GM12878 (cell line): ENCODE measurements at regions not wholly inside any gene's neighbourhood (a gene's known extent, or its start where the extent isn't known, plus 50 kb on each side); places are given as distances from the start of the nearest gene placed in this dataset.

Experiments
- ATAC-seq: fragments of 200-7000 bp; cut with Tn5 transposase; 3 replicates; pipeline ENCODE4 v1.9.1; 2020; ENCODE audit warnings: mild to moderate bottlenecking, moderate library complexity
- BruUV-seq: library from RNA; stranded (reverse); fragments of 400-500 nt; replicated peaks from 2 replicates; lab custom pipeline; 2021; lab: Mats Ljungman, UMichigan
- CTCF ChIA-PET: fragments of 300-600 bp; sonication (Branson Sonifier 250); formaldehyde crosslinking; extraction: SDS; loops from one replicate; lab custom pipeline; 2021; ENCODE audit warnings: inconsistent platforms; lab: Yijun Ruan, JAX
- POLR2A ChIA-PET: fragments of 350-600 bp; formaldehyde crosslinking; extraction: SDS; loops from one replicate; lab custom pipeline; 2021; ENCODE audit warnings: inconsistent platforms; lab: Charles Lee
- RAD21 ChIA-PET: fragments of 300-600 bp; sonication (Branson Sonifier 250); formaldehyde crosslinking; loops from one replicate; lab custom pipeline; 2023; ENCODE audit warnings: antibody characterized with exemption; ENCODE audit not compliant: unreplicated experiment; lab: Charles Lee
- SMC1A ChIA-PET: fragments of 300-600 bp; sonication (Branson Sonifier 250); formaldehyde crosslinking; loops from one replicate; lab custom pipeline; 2023; ENCODE audit not compliant: unreplicated experiment, uncharacterized antibody; lab: Charles Lee
- DNase-seq: peaks from one replicate; pipeline ENCODE4 v3.0.0-alpha.2; 2011; ENCODE audit warnings: low read depth, low spot score
- FAIRE-seq: peaks from 3 replicates; lab custom pipeline; 2011; peaks lifted over from hg19 to GRCh38; lab: Jason Lieb, UNC
- H2AFZ ChIP-seq: 2 replicates; pipeline ENCODE4 v1.6.0; 2011; ENCODE audit warnings: low read depth, low read length, control low read depth; ENCODE audit not compliant: control insufficient read depth
- H3K27ac ChIP-seq: 2 replicates; pipeline ENCODE4 v1.5.1; 2011; ENCODE audit warnings: control low read depth; ENCODE audit not compliant: control insufficient read depth, insufficient read depth
- H3K27me3 ChIP-seq, 2 experiments: replicated peaks in 1 of 2; 2 replicates each; pipeline versions ENCODE4 v1.6.0 to v1.6.1; 2011; ENCODE audit warnings: low read length in 1 of 2; ENCODE audit not compliant: control insufficient read depth in 2 of 2, insufficient read depth in 2 of 2
- H3K36me3 ChIP-seq, 2 experiments: 2 replicates each; pipeline ENCODE4 v1.5.1; 2011; ENCODE audit warnings: low read length in 1 of 2; ENCODE audit not compliant: control insufficient read depth in 2 of 2, insufficient read depth in 2 of 2
- H3K4me1 ChIP-seq: 2 replicates; pipeline ENCODE4 v1.6.1; 2011; ENCODE audit warnings: mild to moderate bottlenecking, low read length, moderate library complexity, mixed read lengths; ENCODE audit not compliant: control insufficient read depth, insufficient read depth
- H3K4me2 ChIP-seq: 2 replicates; pipeline ENCODE4 v1.6.0; 2011; ENCODE audit warnings: control low read depth; ENCODE audit not compliant: control insufficient read depth, insufficient read depth
- H3K4me3 ChIP-seq: fragments of 200-600 bp; sonication (generic); 2 replicates; pipeline ENCODE4 v1.5.1; 2016
- H3K79me2 ChIP-seq: 2 replicates; pipeline ENCODE4 v1.6.0; 2011; ENCODE audit warnings: low read length; ENCODE audit not compliant: control insufficient read depth, insufficient read depth
- H3K9ac ChIP-seq: 2 replicates; pipeline ENCODE4 v1.8.0; 2011; ENCODE audit warnings: low read length, control low read depth, mixed read lengths; ENCODE audit not compliant: control insufficient read depth, insufficient read depth
- H3K9me3 ChIP-seq: replicated peaks from 3 replicates; pipeline ENCODE4 v1.5.1; 2011; ENCODE audit warnings: mild to moderate bottlenecking, low read length; ENCODE audit not compliant: control insufficient read depth, insufficient read depth
- H4K20me1 ChIP-seq: 2 replicates; pipeline ENCODE4 v1.6.0; 2011; ENCODE audit not compliant: control insufficient read depth, insufficient read depth
- CREM ChIP-seq: IDR thresholded peaks from 2 replicates; pipeline ENCODE4 v1.6.1; 2014; ENCODE audit warnings: antibody characterized with exemption, low read depth
- FOXK2 ChIP-seq: fragments of 450-650 bp; IDR thresholded peaks from 2 replicates; pipeline ENCODE4 v1.6.1; 2017; ENCODE audit warnings: mild to moderate bottlenecking, moderate library complexity
- HDAC6 ChIP-seq: fragments of 200-600 bp; sonication (generic); IDR thresholded peaks from one replicate; pipeline ENCODE4 v1.8.0; 2017; ENCODE audit warnings: antibody characterized with exemption; ENCODE audit not compliant: unreplicated experiment
- IKZF2 ChIP-seq, 2 experiments: fragments of 450-650 bp; IDR thresholded peaks; 2 replicates each; pipeline ENCODE4 v1.6.1; 2017; ENCODE audit warnings: mild to moderate bottlenecking in 2 of 2, moderate library complexity in 2 of 2
- IRF4 ChIP-seq: IDR thresholded peaks from 2 replicates; pipeline ENCODE4 v1.6.1; 2011; ENCODE audit warnings: low read depth, low read length
- KAT2A ChIP-seq: conservative IDR thresholded peaks from 2 replicates; pipeline ENCODE4 v1.6.1; 2011; ENCODE audit warnings: low read depth, low read length; ENCODE audit not compliant: control insufficient read depth
- RB1 ChIP-seq: fragments of 450-650 bp; formaldehyde crosslinking; IDR thresholded peaks from 2 replicates; pipeline ENCODE4 v1.6.1; 2017; ENCODE audit warnings: mild to moderate bottlenecking, borderline replicate concordance
- RUNX3 ChIP-seq: IDR thresholded peaks from 2 replicates; pipeline ENCODE4 v1.6.1; 2012; ENCODE audit warnings: low read length, inconsistent platforms
- SIN3A ChIP-seq: IDR thresholded peaks from 2 replicates; pipeline ENCODE4 v1.6.1; 2012; ENCODE audit warnings: low read depth, low read length, improper control_type of control experiment
- TCF7 ChIP-seq: IDR thresholded peaks from 2 replicates; pipeline ENCODE4 v1.6.1; 2014; ENCODE audit warnings: antibody characterized with exemption, borderline replicate concordance
- YY1 ChIP-seq: IDR thresholded peaks from 2 replicates; pipeline ENCODE4 v1.6.1; 2011; ENCODE audit warnings: low read depth, mild to moderate bottlenecking, low read length
- ZNF217 ChIP-seq: fragments of 450-650 bp; IDR thresholded peaks from 2 replicates; pipeline ENCODE4 v1.6.1; 2017; ENCODE audit warnings: antibody characterized with exemption, mild to moderate bottlenecking
- WGBS: methylation state at CpG from one replicate; pipeline ENCODE4 v1.1.6; 2016; ENCODE audit warnings: low lambda C conversion rate; ENCODE audit not compliant: insufficient replicate concordance, insufficient coverage; ENCODE audit errors: missing lambda C conversion rate; 5-methylcytosine and 5-hydroxymethylcytosine counted together
- in situ Hi-C: fragments of 300-500 bp; cut with MboI; formaldehyde crosslinking; loops from 9 replicates; pipeline ENCODE4 v1.14.3; 2018; ENCODE audit warnings: mixed read lengths
- intact Hi-C: fragments of 100-400 bp; cut with micrococcal nuclease; formaldehyde crosslinking; loops from one replicate; pipeline ENCODE4 v1.14.2; 2022; ENCODE audit not compliant: unreplicated experiment
- TF ChIP-seq, protein P1 (sequence below): IDR thresholded peaks from 2 replicates; pipeline ENCODE4 v1.6.1; 2012; ENCODE audit warnings: mild to moderate bottlenecking, low read depth, low read length
- TF ChIP-seq, protein P2 (sequence below): fragments of 150-350 bp; IDR thresholded peaks from 2 replicates; pipeline ENCODE4 v1.6.1; 2016; ENCODE audit warnings: low read depth, low read length

DNA sequence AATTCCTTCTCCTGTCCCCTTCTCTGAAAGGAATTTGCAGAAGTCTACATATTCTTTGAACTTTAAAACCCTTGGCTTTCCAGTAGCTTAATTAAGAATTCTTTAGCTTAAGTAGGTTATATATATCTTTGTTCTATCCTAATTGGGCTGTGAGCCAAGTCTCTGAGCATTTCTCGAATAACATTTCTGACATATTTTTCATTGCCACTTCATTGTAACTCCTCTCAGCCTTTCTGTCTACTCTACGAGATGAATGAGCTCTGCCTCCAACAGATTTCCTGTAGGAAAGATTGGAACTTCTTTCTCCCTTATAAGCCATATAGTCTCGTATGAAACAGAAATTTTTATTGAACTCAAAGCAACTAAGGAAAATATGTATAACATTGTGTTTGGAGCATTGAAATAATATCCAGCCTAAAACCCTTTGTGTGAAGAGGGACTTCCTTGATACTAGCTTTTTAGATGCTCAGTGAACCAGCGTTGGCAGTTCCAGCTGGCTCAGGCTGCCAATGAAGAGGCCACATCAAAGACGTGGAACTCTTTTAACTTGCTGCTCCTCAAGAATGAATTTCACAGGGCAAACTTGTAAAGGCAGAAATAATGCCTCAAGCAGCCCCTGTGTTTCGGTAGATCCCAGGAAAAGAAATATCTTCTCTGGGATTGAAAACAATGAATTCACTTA is 87.7 kb upstream of the NOX3 start:
- H3K79me2 ChIP-seq: no peaks in the 10 kb centered on the region
- in situ Hi-C loops (no loop called here), intact Hi-C loops (no loop called here)
- ATAC-seq (no peak), DNase-seq (no peak), FAIRE-seq (no peak)
- SMC1A ChIA-PET: interaction anchor here (1.1 to 2.3 kb wide), 3 partner anchors 12 to 215 kb away, joined by 3 to 8 read pairs (median 4); no protein-coding TSS in a partner anchor
- RAD21 ChIA-PET: no interaction called here
- H3K4me3 ChIP-seq: no peak overlapping the region
- no peaks in the 10 kb centered on the region for H3K9me3 ChIP-seq
- no peak overlapping the region for H3K9ac ChIP-seq
- BruUV-seq: no TSS peak
- no peak overlapping the region for H3K4me2 ChIP-seq
- no peaks in the 10 kb centered on the region for H4K20me1 ChIP-seq
- TF ChIP-seq, protein P1, sequence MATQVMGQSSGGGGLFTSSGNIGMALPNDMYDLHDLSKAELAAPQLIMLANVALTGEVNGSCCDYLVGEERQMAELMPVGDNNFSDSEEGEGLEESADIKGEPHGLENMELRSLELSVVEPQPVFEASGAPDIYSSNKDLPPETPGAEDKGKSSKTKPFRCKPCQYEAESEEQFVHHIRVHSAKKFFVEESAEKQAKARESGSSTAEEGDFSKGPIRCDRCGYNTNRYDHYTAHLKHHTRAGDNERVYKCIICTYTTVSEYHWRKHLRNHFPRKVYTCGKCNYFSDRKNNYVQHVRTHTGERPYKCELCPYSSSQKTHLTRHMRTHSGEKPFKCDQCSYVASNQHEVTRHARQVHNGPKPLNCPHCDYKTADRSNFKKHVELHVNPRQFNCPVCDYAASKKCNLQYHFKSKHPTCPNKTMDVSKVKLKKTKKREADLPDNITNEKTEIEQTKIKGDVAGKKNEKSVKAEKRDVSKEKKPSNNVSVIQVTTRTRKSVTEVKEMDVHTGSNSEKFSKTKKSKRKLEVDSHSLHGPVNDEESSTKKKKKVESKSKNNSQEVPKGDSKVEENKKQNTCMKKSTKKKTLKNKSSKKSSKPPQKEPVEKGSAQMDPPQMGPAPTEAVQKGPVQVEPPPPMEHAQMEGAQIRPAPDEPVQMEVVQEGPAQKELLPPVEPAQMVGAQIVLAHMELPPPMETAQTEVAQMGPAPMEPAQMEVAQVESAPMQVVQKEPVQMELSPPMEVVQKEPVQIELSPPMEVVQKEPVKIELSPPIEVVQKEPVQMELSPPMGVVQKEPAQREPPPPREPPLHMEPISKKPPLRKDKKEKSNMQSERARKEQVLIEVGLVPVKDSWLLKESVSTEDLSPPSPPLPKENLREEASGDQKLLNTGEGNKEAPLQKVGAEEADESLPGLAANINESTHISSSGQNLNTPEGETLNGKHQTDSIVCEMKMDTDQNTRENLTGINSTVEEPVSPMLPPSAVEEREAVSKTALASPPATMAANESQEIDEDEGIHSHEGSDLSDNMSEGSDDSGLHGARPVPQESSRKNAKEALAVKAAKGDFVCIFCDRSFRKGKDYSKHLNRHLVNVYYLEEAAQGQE: no peak
- no peak for TF ChIP-seq YY1
- no peak for TF ChIP-seq KAT2A
- no peak for TF ChIP-seq RB1
- TF ChIP-seq SIN3A: no peak
- TF ChIP-seq IRF4: no peak
- no peak for TF ChIP-seq FOXK2
- no peak for TF ChIP-seq HDAC6
- TF ChIP-seq ZNF217: no peak
- TF ChIP-seq CREM: no peak
- no peak for TF ChIP-seq IKZF2 (IDR thresholded peaks at IDR 0.05)
- TF ChIP-seq, protein P2, sequence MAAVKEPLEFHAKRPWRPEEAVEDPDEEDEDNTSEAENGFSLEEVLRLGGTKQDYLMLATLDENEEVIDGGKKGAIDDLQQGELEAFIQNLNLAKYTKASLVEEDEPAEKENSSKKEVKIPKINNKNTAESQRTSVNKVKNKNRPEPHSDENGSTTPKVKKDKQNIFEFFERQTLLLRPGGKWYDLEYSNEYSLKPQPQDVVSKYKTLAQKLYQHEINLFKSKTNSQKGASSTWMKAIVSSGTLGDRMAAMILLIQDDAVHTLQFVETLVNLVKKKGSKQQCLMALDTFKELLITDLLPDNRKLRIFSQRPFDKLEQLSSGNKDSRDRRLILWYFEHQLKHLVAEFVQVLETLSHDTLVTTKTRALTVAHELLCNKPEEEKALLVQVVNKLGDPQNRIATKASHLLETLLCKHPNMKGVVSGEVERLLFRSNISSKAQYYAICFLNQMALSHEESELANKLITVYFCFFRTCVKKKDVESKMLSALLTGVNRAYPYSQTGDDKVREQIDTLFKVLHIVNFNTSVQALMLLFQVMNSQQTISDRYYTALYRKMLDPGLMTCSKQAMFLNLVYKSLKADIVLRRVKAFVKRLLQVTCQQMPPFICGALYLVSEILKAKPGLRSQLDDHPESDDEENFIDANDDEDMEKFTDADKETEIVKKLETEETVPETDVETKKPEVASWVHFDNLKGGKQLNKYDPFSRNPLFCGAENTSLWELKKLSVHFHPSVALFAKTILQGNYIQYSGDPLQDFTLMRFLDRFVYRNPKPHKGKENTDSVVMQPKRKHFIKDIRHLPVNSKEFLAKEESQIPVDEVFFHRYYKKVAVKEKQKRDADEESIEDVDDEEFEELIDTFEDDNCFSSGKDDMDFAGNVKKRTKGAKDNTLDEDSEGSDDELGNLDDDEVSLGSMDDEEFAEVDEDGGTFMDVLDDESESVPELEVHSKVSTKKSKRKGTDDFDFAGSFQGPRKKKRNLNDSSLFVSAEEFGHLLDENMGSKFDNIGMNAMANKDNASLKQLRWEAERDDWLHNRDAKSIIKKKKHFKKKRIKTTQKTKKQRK: no peak
- no peak for TF ChIP-seq TCF7
- no peak for TF ChIP-seq RUNX3
- no peak overlapping the region for H3K27ac ChIP-seq
- no peaks in the 10 kb centered on the region for H3K4me1 ChIP-seq
- 0 out of 4 replicates have a peak, but pooled peaks cover 0 to 2% of the 10 kb centered on the region in 2 experiments for H3K27me3 ChIP-seq
- H2AFZ ChIP-seq: no peak overlapping the region
- no peaks in the 10 kb centered on the region for H3K36me3 ChIP-seq
- POLR2A ChIA-PET: no interaction called here
- CTCF ChIA-PET: interaction anchor here (0.7 to 2.1 kb wide), 2 partner anchors 11 to 216 kb away, joined by 3 to 8 read pairs; no protein-coding TSS in a partner anchor
- WGBS: 32% methylated on average over 6 of the region's 6 CpGs
